ENCODE measurements at regions not wholly inside any gene's neighbourhood (a gene's known extent, or its start where the extent isn't known, plus 50 kb on each side); places are given as distances from the start of the nearest gene placed in this dataset.

DNA sequence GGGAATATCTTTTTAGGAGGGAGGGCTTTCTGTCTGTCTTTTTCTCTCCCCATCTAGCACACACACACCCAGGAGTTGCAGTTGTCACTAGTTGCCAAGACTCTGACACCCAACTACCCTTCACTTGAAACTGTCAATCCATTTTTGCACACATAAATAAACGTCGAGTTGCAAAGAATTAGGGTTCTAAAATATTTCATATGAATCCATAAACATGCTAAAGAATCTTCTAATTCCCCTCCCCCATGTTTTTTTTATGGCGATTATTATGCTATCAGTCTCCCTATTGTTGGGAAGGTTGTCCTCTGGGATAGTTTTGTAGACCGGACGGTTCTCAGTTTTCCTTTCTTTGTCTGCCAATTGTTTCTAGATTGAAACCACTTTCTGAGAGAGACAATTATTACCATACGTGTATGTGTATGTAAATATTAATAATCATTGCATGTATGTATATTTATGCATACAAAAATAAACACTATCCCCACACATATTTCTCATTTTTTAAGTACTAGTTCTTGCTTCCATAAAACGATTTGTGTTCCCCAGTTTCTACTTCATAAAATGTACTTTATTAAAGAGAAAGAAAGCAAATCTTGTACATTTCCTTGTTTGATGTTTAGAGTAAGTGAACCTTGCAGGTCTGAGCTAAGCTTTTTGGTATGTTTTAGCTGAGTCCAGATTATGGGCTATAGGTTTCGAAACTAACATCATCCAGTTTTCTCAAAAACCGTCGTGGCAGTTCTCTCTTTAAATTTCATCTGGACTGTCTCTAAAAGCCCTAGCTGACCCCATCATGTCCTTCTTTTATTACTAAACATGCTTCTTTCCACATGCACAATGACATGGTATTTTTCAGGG, 165.0 kb upstream of the MPDZ start:
- Histone ChIP-seq H3K27me3 (replicated peaks in 1 of 2; ENCODE audit: control insufficient read depth in 2 of 2, insufficient read depth in 2 of 2, low read length in 1 of 2) (no peaks in the 10 kb centered on the region), H3K4me2 (ENCODE audit: control insufficient read depth, insufficient read depth) (no peak overlapping the region), H3K27ac (ENCODE audit: control insufficient read depth, insufficient read depth) (no peak overlapping the region), H3K4me3 (no peak overlapping the region), H3K9me3 (replicated peaks; ENCODE audit: control insufficient read depth, insufficient read depth, low read length) (no peaks in the 10 kb centered on the region), H3K9ac (ENCODE audit: control insufficient read depth, insufficient read depth, low read length) (no peak overlapping the region), H4K20me1 (ENCODE audit: control insufficient read depth, insufficient read depth) (no peaks in the 10 kb centered on the region), H3K79me2 (ENCODE audit: control insufficient read depth, insufficient read depth, low read length) (no peaks in the 10 kb centered on the region), H2AFZ (ENCODE audit: control insufficient read depth, low read depth, low read length) (no peak overlapping the region), H3K4me1 (ENCODE audit: control insufficient read depth, insufficient read depth, low read length) (no peaks in the 10 kb centered on the region), H3K36me3 (ENCODE audit: control insufficient read depth in 2 of 2, insufficient read depth in 2 of 2, low read length in 1 of 2) (no peaks in the 10 kb centered on the region)
- ChIA-PET CTCF (interaction anchor here (1.5 kb wide), 1 partner anchor 17 kb away, joined by 5 read pairs; no protein-coding TSS in a partner anchor), SMC1A (ENCODE audit: uncharacterized antibody, unreplicated experiment) (no interaction called here), POLR2A (no interaction called here), RAD21 (ENCODE audit: unreplicated experiment) (no interaction called here)
- WGBS (ENCODE audit: insufficient coverage, insufficient replicate concordance, low lambda C conversion rate, missing lambda C conversion rate): 21% methylated on average over 10 of the region's 10 CpGs
- ATAC-seq: no peak
- BruUV-seq (replicated peaks): no TSS peak
- intact Hi-C loops (cut with micrococcal nuclease; ENCODE audit: unreplicated experiment) (no loop called here), in situ Hi-C loops (cut with MboI) (no loop called here)
- FAIRE-seq: no peak
- DNase-seq (ENCODE audit: low read depth, low spot score): no peak
- TF ChIP-seq CBX3 (IDR thresholded peaks at IDR 0.05; ENCODE audit: borderline replicate concordance, low read depth) (no peak), GATAD2B (conservative IDR thresholded peaks at IDR 0.05; ENCODE audit: low read depth) (no peak), RFX5 (IDR thresholded peaks at IDR 0.05; ENCODE audit: low read depth, low read length) (no peak), CHD1 (IDR thresholded peaks at IDR 0.05; ENCODE audit: low read depth, low read length) (no peak), FOXM1 (IDR thresholded peaks at IDR 0.05; ENCODE audit: low read depth, low read length) (no peak), JUNB (IDR thresholded peaks at IDR 0.05) (no peak), POLR2AphosphoS2 (IDR thresholded peaks at IDR 0.05; ENCODE audit: low read depth, low read length) (no peak), ZNF24 (IDR thresholded peaks at IDR 0.05) (no peak), STAT1 (conservative IDR thresholded peaks at IDR 0.05) (no peak), MEF2A (IDR thresholded peaks at IDR 0.05; ENCODE audit: insufficient read depth, low read depth, low read length) (no peak), SPI1 (IDR thresholded peaks at IDR 0.05; ENCODE audit: borderline replicate concordance, insufficient read depth, low read depth, low read length) (no peak)
- TF ChIP-seq, protein P1, sequence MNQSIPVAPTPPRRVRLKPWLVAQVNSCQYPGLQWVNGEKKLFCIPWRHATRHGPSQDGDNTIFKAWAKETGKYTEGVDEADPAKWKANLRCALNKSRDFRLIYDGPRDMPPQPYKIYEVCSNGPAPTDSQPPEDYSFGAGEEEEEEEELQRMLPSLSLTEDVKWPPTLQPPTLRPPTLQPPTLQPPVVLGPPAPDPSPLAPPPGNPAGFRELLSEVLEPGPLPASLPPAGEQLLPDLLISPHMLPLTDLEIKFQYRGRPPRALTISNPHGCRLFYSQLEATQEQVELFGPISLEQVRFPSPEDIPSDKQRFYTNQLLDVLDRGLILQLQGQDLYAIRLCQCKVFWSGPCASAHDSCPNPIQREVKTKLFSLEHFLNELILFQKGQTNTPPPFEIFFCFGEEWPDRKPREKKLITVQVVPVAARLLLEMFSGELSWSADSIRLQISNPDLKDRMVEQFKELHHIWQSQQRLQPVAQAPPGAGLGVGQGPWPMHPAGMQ (IDR thresholded peaks at IDR 0.05; ENCODE audit: borderline replicate concordance): no peak
- TF ChIP-seq, protein P2, sequence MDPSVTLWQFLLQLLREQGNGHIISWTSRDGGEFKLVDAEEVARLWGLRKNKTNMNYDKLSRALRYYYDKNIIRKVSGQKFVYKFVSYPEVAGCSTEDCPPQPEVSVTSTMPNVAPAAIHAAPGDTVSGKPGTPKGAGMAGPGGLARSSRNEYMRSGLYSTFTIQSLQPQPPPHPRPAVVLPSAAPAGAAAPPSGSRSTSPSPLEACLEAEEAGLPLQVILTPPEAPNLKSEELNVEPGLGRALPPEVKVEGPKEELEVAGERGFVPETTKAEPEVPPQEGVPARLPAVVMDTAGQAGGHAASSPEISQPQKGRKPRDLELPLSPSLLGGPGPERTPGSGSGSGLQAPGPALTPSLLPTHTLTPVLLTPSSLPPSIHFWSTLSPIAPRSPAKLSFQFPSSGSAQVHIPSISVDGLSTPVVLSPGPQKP (IDR thresholded peaks at IDR 0.05; ENCODE audit: low read depth, low read length): no peak
